Loucy (cell line): ENCODE measurements at regions not wholly inside any gene's neighbourhood (a gene's known extent, or its start where the extent isn't known, plus 50 kb on each side); places are given as distances from the start of the nearest gene placed in this dataset.

Experiments used
- H2AFZ ChIP-seq: fragments of 200-600 bp; sonication (generic); 2 replicates; pipeline ENCODE4 v1.6.0; 2016; ENCODE audit warnings: antibody characterized with exemption, mild to moderate bottlenecking, low read length, moderate library complexity
- H3F3A ChIP-seq: fragments of 200-600 bp; 2 replicates; pipeline ENCODE4 v1.6.0; 2016; ENCODE audit warnings: antibody characterized with exemption, low read depth, mild to moderate bottlenecking
- H3K27me3 ChIP-seq: fragments of 200-600 bp; sonication (generic); 2 replicates; pipeline ENCODE4 v1.6.1; 2014; ENCODE audit warnings: low read length, mild to moderate bottlenecking; ENCODE audit not compliant: insufficient read depth, poor library complexity, severe bottlenecking
- H3K36me3 ChIP-seq: fragments of 200-600 bp; sonication (generic); 2 replicates; pipeline ENCODE4 v1.6.1; 2016; ENCODE audit warnings: low read length; ENCODE audit not compliant: insufficient read depth
- H3K4me1 ChIP-seq: fragments of 200-600 bp; sonication (generic); 2 replicates; pipeline ENCODE4 v1.5.1; 2014; ENCODE audit warnings: low read length, mild to moderate bottlenecking; ENCODE audit not compliant: insufficient read depth, poor library complexity, severe bottlenecking
- H3K4me2 ChIP-seq: fragments of 200-600 bp; sonication (generic); 2 replicates; pipeline ENCODE4 v1.6.0; 2014; ENCODE audit warnings: antibody characterized with exemption, low read length, low read depth, mild to moderate bottlenecking; ENCODE audit not compliant: poor library complexity, severe bottlenecking
- H3K4me3 ChIP-seq: fragments of 200-600 bp; sonication (generic); 2 replicates; pipeline ENCODE4 v1.5.1; 2014; ENCODE audit warnings: low read length, mild to moderate bottlenecking, mixed read lengths; ENCODE audit not compliant: poor library complexity, severe bottlenecking
- H3K79me2 ChIP-seq: fragments of 200-600 bp; sonication (generic); 2 replicates; pipeline ENCODE4 v1.6.1; 2014; ENCODE audit warnings: low read length; ENCODE audit not compliant: insufficient read depth
- H3K9ac ChIP-seq: fragments of 200-600 bp; sonication (generic); 2 replicates; pipeline ENCODE4 v1.6.0; 2014; ENCODE audit warnings: mild to moderate bottlenecking, low read depth, low read length, moderate library complexity; ENCODE audit not compliant: poor library complexity, severe bottlenecking
- H3K9me2 ChIP-seq: fragments of 200-600 bp; sonication (generic); replicated peaks from 2 replicates; pipeline ENCODE4 v1.6.1; 2016; ENCODE audit warnings: low read depth, low read length, mixed read lengths
- H3K9me3 ChIP-seq: fragments of 200-600 bp; sonication (generic); 2 replicates; pipeline ENCODE4 v1.6.1; 2014; ENCODE audit warnings: mild to moderate bottlenecking, antibody characterized with exemption, low read length, low read depth; ENCODE audit not compliant: insufficient read depth
- H4K20me1 ChIP-seq: fragments of 200-600 bp; sonication (generic); 2 replicates; pipeline ENCODE4 v1.6.0; 2014; ENCODE audit warnings: antibody characterized with exemption, low read length, mild to moderate bottlenecking; ENCODE audit not compliant: insufficient read depth, poor library complexity, severe bottlenecking
- CTCF ChIP-seq: fragments of 200-600 bp; sonication (generic); conservative IDR thresholded peaks from 2 replicates; pipeline ENCODE4 v1.5.1; 2014; ENCODE audit warnings: mild to moderate bottlenecking, antibody characterized with exemption, low read length
- EZH2phosphoT487 ChIP-seq: fragments of 200-600 bp; IDR thresholded peaks from 2 replicates; pipeline ENCODE4 v1.6.1; 2018; ENCODE audit warnings: antibody characterized with exemption, mild to moderate bottlenecking, moderate library complexity, borderline replicate concordance

- no peak overlapping the region for H3K9ac ChIP-seq
- no peaks in the 10 kb centered on the region for H3K4me1 ChIP-seq
- H3K36me3 ChIP-seq, result no peaks in the 10 kb centered on the region
- no peaks in the 10 kb centered on the region for H3K79me2 ChIP-seq
- H3K27me3 ChIP-seq, result no peaks in the 10 kb centered on the region
- H4K20me1 ChIP-seq, result no peaks in the 10 kb centered on the region
- TF ChIP-seq CTCF, result no peak
- no peak for TF ChIP-seq EZH2phosphoT487
- H3F3A ChIP-seq, result no peaks in the 10 kb centered on the region
- H3K4me3 ChIP-seq, result no peak overlapping the region
- H3K9me2 ChIP-seq, result no peaks in the 10 kb centered on the region
- no peaks in the 10 kb centered on the region for H3K9me3 ChIP-seq
- no peak overlapping the region for H3K4me2 ChIP-seq
- no peak overlapping the region for H2AFZ ChIP-seq
These were observed 213.3 kb upstream of the ADGRL2 start for GRCh38 chr1:81587426-81587825.

- H3K36me3 ChIP-seq, result no peaks in the 10 kb centered on the region
- H3K79me2 ChIP-seq, result no peaks in the 10 kb centered on the region
- H3F3A ChIP-seq, result no peaks in the 10 kb centered on the region
- H3K4me1 ChIP-seq, result no peaks in the 10 kb centered on the region
- no peak overlapping the region for H3K4me3 ChIP-seq
- H3K9me3 ChIP-seq, result no peaks in the 10 kb centered on the region
- no peak overlapping the region for H3K4me2 ChIP-seq
- no peak overlapping the region for H2AFZ ChIP-seq
- TF ChIP-seq EZH2phosphoT487 (no peak), CTCF (no peak)
- no peaks in the 10 kb centered on the region for H3K27me3 ChIP-seq
- no peaks in the 10 kb centered on the region for H3K9me2 ChIP-seq
- no peaks in the 10 kb centered on the region for H4K20me1 ChIP-seq
- H3K9ac ChIP-seq, result no peak overlapping the region
These were observed 215.4 kb upstream of the ADGRL2 start for GRCh38 chr1:81585371-81585770.

- Histone ChIP-seq H3F3A (no peaks in the 10 kb centered on the region), H3K79me2 (no peaks in the 10 kb centered on the region), H3K36me3 (no peaks in the 10 kb centered on the region), H3K9me3 (no peaks in the 10 kb centered on the region), H3K4me3 (no peak overlapping the region), H3K9ac (no peak overlapping the region), H3K4me2 (no peak overlapping the region), H2AFZ (no peak overlapping the region), H3K4me1 (no peaks in the 10 kb centered on the region), H4K20me1 (no peaks in the 10 kb centered on the region), H3K9me2 (no peaks in the 10 kb centered on the region), H3K27me3 (no peaks in the 10 kb centered on the region)
- TF ChIP-seq EZH2phosphoT487, result no peak
- TF ChIP-seq CTCF, result no peak
These were observed 216.3 kb upstream of the ADGRL2 start for GRCh38 chr1:81584398-81584797.
